ENCODE measurements at regions not wholly inside any gene's neighbourhood (a gene's known extent, or its start where the extent isn't known, plus 50 kb on each side); places are given as distances from the start of the nearest gene placed in this dataset.
A peak's percentile ranks its signal among the peaks of the same experiment; 100 is the strongest.

DNA sequence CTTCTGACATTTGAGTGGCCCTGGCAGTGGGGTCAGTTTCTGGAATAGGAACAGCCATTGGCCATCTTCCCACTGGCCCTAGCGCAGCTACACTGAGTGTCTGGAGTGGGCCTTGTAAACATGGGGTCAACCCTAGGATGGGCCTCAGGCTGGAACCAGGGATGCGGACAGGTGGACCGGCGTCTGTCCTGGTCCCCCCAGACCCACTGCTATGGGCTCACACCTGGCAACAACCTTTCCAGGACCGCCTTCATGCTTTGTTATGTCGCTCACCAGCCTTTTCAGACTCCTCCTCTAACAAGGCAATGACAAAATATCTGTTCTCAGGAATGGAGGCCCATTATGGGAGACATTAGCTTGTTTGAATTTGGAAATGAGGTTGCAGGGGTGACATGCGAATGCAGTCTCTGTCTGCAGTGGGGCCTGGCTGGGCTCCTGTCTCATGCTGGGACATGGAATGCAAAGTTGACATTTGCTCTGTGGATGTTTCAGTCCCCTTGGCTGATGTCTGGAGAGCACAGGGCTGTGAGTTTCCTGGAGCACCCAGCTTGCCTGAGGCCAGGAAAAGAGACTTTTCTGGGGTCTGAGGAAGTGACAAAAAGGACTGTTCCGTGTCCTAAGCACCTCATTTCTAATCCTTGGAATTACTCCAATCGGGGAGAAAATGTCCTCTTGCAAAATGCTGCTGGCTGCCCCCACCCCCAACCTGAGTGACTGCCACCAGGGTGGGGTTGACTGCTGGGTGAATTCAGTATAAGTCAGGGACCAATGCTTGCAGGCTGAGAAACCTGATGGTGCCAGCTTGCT is 98.7 kb upstream of the PMEPA1 start:
- Histone ChIP-seq H3K4me1 (ENCODE audit: insufficient read depth, poor library complexity, severe bottlenecking) (peaks cover 17% of the 10 kb centered on the region), H3K27ac (ENCODE audit: poor library complexity, severe bottlenecking) (no peak overlapping the region), H3K9me3 (ENCODE audit: severe bottlenecking) (no peaks in the 10 kb centered on the region), H3K36me3 (ENCODE audit: low read depth) (no peaks in the 10 kb centered on the region), H3K27me3 (ENCODE audit: insufficient read depth, poor library complexity, severe bottlenecking) (no peaks in the 10 kb centered on the region), H3K4me3 (ENCODE audit: severe bottlenecking) (no peak overlapping the region)
- no peak for TF ChIP-seq CTCF (IDR thresholded peaks at IDR 0.05; ENCODE audit: poor library complexity, severe bottlenecking)
- DNase-seq (ENCODE audit: low spot score) (no peak), ATAC-seq (ENCODE audit: low read depth) (no peak)

GRCh38 chr20:57807401-57808263 is 97.8 kb upstream of the PMEPA1 start:
- no peak for TF ChIP-seq CTCF (IDR thresholded peaks at IDR 0.05; ENCODE audit: poor library complexity, severe bottlenecking)

DNA sequence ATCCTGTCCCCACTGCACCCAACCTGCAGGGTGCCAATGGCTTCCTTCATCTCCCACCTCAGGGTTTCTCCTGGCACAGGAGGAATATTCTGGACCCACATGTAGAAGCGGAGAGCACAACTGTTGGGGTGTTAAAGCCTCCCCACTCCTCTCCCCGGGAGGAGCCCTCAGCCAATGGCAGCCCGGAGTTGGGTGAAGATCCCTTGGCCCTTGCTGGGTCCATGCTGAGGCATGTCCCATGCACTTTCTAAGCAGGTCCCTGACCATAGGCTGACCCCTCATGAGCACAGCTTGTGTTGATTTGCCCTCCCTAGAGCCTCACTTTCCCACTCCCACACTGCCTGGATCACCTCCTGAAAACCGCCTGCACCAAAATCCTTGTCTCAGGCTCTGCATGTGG is 97.2 kb upstream of the PMEPA1 start:
- Histone ChIP-seq H3K27me3 (ENCODE audit: insufficient read depth, poor library complexity, severe bottlenecking) (no peaks in the 10 kb centered on the region), H3K27ac (ENCODE audit: poor library complexity, severe bottlenecking) (no peak overlapping the region), H3K9me3 (ENCODE audit: severe bottlenecking) (no peaks in the 10 kb centered on the region), H3K36me3 (ENCODE audit: low read depth) (no peaks in the 10 kb centered on the region), H3K4me1 (ENCODE audit: insufficient read depth, poor library complexity, severe bottlenecking) (peaks cover 17% of the 10 kb centered on the region), H3K4me3 (ENCODE audit: severe bottlenecking) (no peak overlapping the region)
- ATAC-seq (ENCODE audit: low read depth) (no peak), DNase-seq (ENCODE audit: low spot score) (peak; percentile 69)
- no peak for TF ChIP-seq CTCF (IDR thresholded peaks at IDR 0.05; ENCODE audit: poor library complexity, severe bottlenecking)

More at GRCh38 chr20:57807401-57808263, 97.8 kb upstream of the PMEPA1 start:
- Histone ChIP-seq H3K4me3 (ENCODE audit: severe bottlenecking) (no peak overlapping the region), H3K27me3 (ENCODE audit: insufficient read depth, poor library complexity, severe bottlenecking) (no peaks in the 10 kb centered on the region), H3K9me3 (ENCODE audit: severe bottlenecking) (no peaks in the 10 kb centered on the region), H3K36me3 (ENCODE audit: low read depth) (no peaks in the 10 kb centered on the region), H3K27ac (ENCODE audit: poor library complexity, severe bottlenecking) (no peak overlapping the region), H3K4me1 (ENCODE audit: insufficient read depth, poor library complexity, severe bottlenecking) (peaks cover 17% of the 10 kb centered on the region)
- DNase-seq (ENCODE audit: low spot score) (peak; percentile 74), ATAC-seq (ENCODE audit: low read depth) (peak; percentile 5; the same call in 1 of the 3 replicates)

DNA sequence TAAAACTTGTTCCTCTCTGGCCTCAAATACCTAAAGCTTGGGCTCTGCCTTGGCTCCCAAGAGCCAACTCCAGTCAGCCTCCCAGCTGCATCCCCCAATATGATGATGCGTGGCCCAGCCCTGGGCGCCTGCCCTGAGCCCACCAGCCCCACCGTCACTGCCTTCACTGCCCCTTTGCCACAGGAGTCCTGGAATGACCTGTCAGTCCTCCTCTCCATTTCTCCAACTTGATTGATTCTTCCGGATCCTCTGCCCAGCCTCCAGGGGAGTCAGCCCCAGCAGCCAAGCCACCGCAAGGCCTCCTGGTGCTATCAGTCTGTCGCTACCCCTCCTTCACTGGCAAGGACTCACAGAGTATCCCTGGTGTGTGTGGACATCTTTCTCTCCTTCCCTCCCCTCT is 96.7 kb upstream of the PMEPA1 start:
- H3K36me3 ChIP-seq (ENCODE audit: low read depth), result no peaks in the 10 kb centered on the region
- no peaks in the 10 kb centered on the region for H3K9me3 ChIP-seq (ENCODE audit: severe bottlenecking)
- no peak for ATAC-seq (ENCODE audit: low read depth)
- peaks cover 16% of the 10 kb centered on the region for H3K4me1 ChIP-seq (ENCODE audit: insufficient read depth, poor library complexity, severe bottlenecking)
- H3K4me3 ChIP-seq (ENCODE audit: severe bottlenecking), result no peak overlapping the region
- peak; percentile 71 for DNase-seq (ENCODE audit: low spot score)
- H3K27ac ChIP-seq (ENCODE audit: poor library complexity, severe bottlenecking), result no peak overlapping the region
- no peak for TF ChIP-seq CTCF (IDR thresholded peaks at IDR 0.05; ENCODE audit: poor library complexity, severe bottlenecking)
- no peaks in the 10 kb centered on the region for H3K27me3 ChIP-seq (ENCODE audit: insufficient read depth, poor library complexity, severe bottlenecking)

All from RWPE2 (cell line).